ENCODE measurements at regions not wholly inside any gene's neighbourhood (a gene's known extent, or its start where the extent isn't known, plus 50 kb on each side); places are given as distances from the start of the nearest gene placed in this dataset.
A peak's percentile ranks its signal among the peaks of the same experiment; 100 is the strongest.

DNA sequence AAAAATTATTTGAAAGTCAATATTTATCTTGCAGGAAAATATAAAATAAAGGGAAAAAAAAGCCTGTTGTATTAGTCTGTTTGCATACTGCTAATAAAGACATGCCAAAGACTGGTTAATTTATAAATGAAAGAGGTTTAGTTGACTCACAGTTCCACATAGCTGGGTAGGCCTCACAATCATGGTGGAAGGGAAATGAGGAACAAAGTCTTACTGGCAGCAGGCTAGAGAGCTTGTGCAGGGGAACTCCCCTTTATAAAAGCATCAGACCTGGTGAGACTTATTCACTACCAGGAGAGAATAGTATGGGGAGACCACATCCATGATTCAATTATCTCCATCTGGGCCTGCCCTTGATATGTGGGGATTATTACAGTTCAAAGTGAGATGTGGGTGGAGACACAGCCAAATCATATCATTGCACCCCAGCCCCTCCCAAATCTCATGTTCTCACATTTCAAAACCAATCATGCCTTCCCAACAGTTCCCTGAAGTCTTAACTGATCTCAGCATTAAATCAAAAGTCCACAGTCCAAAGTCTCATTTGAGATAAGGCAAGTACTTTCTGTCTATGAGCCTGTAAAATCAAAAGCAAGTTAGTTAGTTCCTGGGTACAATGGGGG is 1416.5 kb upstream of the SPRY2 start:
- RAD21 ChIA-PET (ENCODE audit: unreplicated experiment) = no interaction called here
- TF ChIP-seq, protein P1, sequence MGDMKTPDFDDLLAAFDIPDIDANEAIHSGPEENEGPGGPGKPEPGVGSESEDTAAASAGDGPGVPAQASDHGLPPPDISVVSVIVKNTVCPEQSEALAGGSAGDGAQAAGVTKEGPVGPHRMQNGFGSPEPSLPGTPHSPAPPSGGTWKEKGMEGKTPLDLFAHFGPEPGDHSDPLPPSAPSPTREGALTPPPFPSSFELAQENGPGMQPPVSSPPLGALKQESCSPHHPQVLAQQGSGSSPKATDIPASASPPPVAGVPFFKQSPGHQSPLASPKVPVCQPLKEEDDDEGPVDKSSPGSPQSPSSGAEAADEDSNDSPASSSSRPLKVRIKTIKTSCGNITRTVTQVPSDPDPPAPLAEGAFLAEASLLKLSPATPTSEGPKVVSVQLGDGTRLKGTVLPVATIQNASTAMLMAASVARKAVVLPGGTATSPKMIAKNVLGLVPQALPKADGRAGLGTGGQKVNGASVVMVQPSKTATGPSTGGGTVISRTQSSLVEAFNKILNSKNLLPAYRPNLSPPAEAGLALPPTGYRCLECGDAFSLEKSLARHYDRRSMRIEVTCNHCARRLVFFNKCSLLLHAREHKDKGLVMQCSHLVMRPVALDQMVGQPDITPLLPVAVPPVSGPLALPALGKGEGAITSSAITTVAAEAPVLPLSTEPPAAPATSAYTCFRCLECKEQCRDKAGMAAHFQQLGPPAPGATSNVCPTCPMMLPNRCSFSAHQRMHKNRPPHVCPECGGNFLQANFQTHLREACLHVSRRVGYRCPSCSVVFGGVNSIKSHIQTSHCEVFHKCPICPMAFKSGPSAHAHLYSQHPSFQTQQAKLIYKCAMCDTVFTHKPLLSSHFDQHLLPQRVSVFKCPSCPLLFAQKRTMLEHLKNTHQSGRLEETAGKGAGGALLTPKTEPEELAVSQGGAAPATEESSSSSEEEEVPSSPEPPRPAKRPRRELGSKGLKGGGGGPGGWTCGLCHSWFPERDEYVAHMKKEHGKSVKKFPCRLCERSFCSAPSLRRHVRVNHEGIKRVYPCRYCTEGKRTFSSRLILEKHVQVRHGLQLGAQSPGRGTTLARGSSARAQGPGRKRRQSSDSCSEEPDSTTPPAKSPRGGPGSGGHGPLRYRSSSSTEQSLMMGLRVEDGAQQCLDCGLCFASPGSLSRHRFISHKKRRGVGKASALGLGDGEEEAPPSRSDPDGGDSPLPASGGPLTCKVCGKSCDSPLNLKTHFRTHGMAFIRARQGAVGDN (IDR thresholded peaks at IDR 0.05) = no peak
- TF ChIP-seq STAT3 (IDR thresholded peaks at IDR 0.05; ENCODE audit: low read depth, low read length) (no peak), CBX3 (IDR thresholded peaks at IDR 0.05; ENCODE audit: borderline replicate concordance, low read depth) (no peak), CHD1 (IDR thresholded peaks at IDR 0.05; ENCODE audit: low read depth, low read length) (no peak), POLR2AphosphoS2 (IDR thresholded peaks at IDR 0.05; ENCODE audit: low read depth, low read length) (no peak), BMI1 (IDR thresholded peaks at IDR 0.05; ENCODE audit: borderline replicate concordance) (no peak), ZSCAN29 (IDR thresholded peaks at IDR 0.05) (no peak), NR2C1 (IDR thresholded peaks at IDR 0.05) (no peak), ZBTB11 (CRISPR knock-in tag; IDR thresholded peaks at IDR 0.05) (no peak), SUZ12 (IDR thresholded peaks at IDR 0.05; ENCODE audit: unreplicated experiment) (no peak), RB1 (IDR thresholded peaks at IDR 0.05; ENCODE audit: borderline replicate concordance) (no peak), DPF2 (IDR thresholded peaks at IDR 0.05) (no peak), NKRF (conservative IDR thresholded peaks at IDR 0.05) (no peak), HDGF (IDR thresholded peaks at IDR 0.05) (no peak)
- TF ChIP-seq, protein P2, sequence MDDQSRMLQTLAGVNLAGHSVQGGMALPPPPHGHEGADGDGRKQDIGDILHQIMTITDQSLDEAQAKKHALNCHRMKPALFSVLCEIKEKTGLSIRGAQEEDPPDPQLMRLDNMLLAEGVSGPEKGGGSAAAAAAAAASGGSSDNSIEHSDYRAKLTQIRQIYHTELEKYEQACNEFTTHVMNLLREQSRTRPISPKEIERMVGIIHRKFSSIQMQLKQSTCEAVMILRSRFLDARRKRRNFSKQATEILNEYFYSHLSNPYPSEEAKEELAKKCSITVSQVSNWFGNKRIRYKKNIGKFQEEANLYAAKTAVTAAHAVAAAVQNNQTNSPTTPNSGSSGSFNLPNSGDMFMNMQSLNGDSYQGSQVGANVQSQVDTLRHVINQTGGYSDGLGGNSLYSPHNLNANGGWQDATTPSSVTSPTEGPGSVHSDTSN (IDR thresholded peaks at IDR 0.05; ENCODE audit: insufficient replicate concordance, low read depth, low read length) = no peak

More for the DNA sequence above, 1416.5 kb upstream of the SPRY2 start:
- in situ Hi-C loops (cut with MboI) (no loop called here), intact Hi-C loops (cut with micrococcal nuclease; ENCODE audit: unreplicated experiment) (no loop called here)
- ChIA-PET SMC1A (ENCODE audit: uncharacterized antibody, unreplicated experiment) (interaction anchor here (0.7 kb wide), 1 partner anchor 174 kb away, joined by 3 read pairs; no protein-coding TSS in a partner anchor), POLR2A (no interaction called here), CTCF (no interaction called here)
- no peak overlapping the region for H3K9ac ChIP-seq (ENCODE audit: control insufficient read depth, insufficient read depth, low read length)
- H3K27ac ChIP-seq (ENCODE audit: control insufficient read depth, insufficient read depth) = no peak overlapping the region
- no peak for FAIRE-seq
- no peaks in the 10 kb centered on the region for H3K27me3 ChIP-seq (replicated peaks in 1 of 2; ENCODE audit: control insufficient read depth in 2 of 2, insufficient read depth in 2 of 2, low read length in 1 of 2)
- DNase-seq (ENCODE audit: low read depth, low spot score) = no peak
- ATAC-seq = peak; percentile 56; the same call in 2 of the 3 replicates
- H4K20me1 ChIP-seq (ENCODE audit: control insufficient read depth, insufficient read depth) = no peaks in the 10 kb centered on the region
- H3K4me3 ChIP-seq = no peak overlapping the region
- H2AFZ ChIP-seq (ENCODE audit: control insufficient read depth, low read depth, low read length) = no peak overlapping the region
- no TSS peak for BruUV-seq (replicated peaks)
- H3K79me2 ChIP-seq (ENCODE audit: control insufficient read depth, insufficient read depth, low read length) = no peaks in the 10 kb centered on the region
- H3K36me3 ChIP-seq (ENCODE audit: control insufficient read depth in 2 of 2, insufficient read depth in 2 of 2, low read length in 1 of 2) = no peaks in the 10 kb centered on the region
- no peak overlapping the region for H3K4me2 ChIP-seq (ENCODE audit: control insufficient read depth, insufficient read depth)
- no peaks in the 10 kb centered on the region for H3K4me1 ChIP-seq (ENCODE audit: control insufficient read depth, insufficient read depth, low read length)
- H3K9me3 ChIP-seq (replicated peaks; ENCODE audit: control insufficient read depth, insufficient read depth, low read length) = no peaks in the 10 kb centered on the region

All from GM12878 (cell line).